ENCODE measurements at regions not wholly inside any gene's neighbourhood (a gene's known extent, or its start where the extent isn't known, plus 50 kb on each side); places are given as distances from the start of the nearest gene placed in this dataset.

GRCh38 chr14:61190341-61190740 is 90.8 kb downstream of the TMEM30B start:
- DNase-seq (no peak), ATAC-seq (ENCODE audit: low FRiP score in 2 of 2) (no peak)
- no peaks in the 10 kb centered on the region for H3K36me3 ChIP-seq
- no peaks in the 10 kb centered on the region for H3K9me3 ChIP-seq
- peaks cover 0 to 6% (median 4%) of the 10 kb centered on the region in 4 donors for H3K4me1 ChIP-seq
- H3K27ac ChIP-seq = no peak overlapping the region
- H3K4me3 ChIP-seq = no peak overlapping the region
- WGBS, 2 donors = 81 to 87% methylated on average over 6 of the region's 6 CpGs
- H3K27me3 ChIP-seq = peaks cover 0 to 4% (median 0%) of the 10 kb centered on the region in 4 donors
- TF ChIP-seq POLR2A (IDR thresholded peaks at IDR 0.05) (no peak), EP300 (IDR thresholded peaks at IDR 0.05) (no peak), CTCF (IDR thresholded peaks at IDR 0.05) (no peak), POLR2AphosphoS5 (IDR thresholded peaks at IDR 0.05) (no peak)

GRCh38 chr14:61188978-61189808 is 91.9 kb downstream of the TMEM30B start:
- Histone ChIP-seq H3K4me3 (peak overlapping the region in 3 of 4 donors; percentile 15 to 41 (median 38)), H3K27ac (no peak overlapping the region)
- WGBS, 2 donors = 8 to 9% methylated on average over 26 to 27 of the region's 27 CpGs

GRCh38 chr14:61188196-61188595 is 92.9 kb downstream of the TMEM30B start:
- peak overlapping the region in 2 of 4 donors; percentile 38 to 41 for H3K4me3 ChIP-seq
- WGBS, 2 donors = 44 to 90% methylated on average over 4 to 6 of the region's 21 CpGs

More at GRCh38 chr14:61188978-61189808, 91.9 kb downstream of the TMEM30B start:
- Histone ChIP-seq H3K36me3 (no peaks in the 10 kb centered on the region), H3K9me3 (no peaks in the 10 kb centered on the region), H3K4me1 (peaks cover 0 to 6% (median 4%) of the 10 kb centered on the region in 4 donors), H3K27me3 (peaks cover 0 to 4% (median 0%) of the 10 kb centered on the region in 4 donors)
- TF ChIP-seq CTCF (IDR thresholded peaks at IDR 0.05) = peak; percentile 12 to 47 (median 31)
- TF ChIP-seq POLR2A (IDR thresholded peaks at IDR 0.05) = no peak
- DNase-seq = peak; percentile 38 to 93
- peak; percentile 62 to 90 for ATAC-seq (ENCODE audit: low FRiP score in 2 of 2)

GRCh38 chr14:61187196-61187905 is 93.8 kb downstream of the TMEM30B start:
- 76 to 85% methylated on average over 10 of the region's 10 CpGs for whole genome bisulfite sequencing, 2 donors
- Histone ChIP-seq H3K4me3 (no peak overlapping the region), H3K4me1 (peaks cover 0 to 6% (median 4%) of the 10 kb centered on the region in 4 donors), H3K27ac (no peak overlapping the region), H3K27me3 (peaks cover 0 to 4% (median 0%) of the 10 kb centered on the region in 4 donors), H3K36me3 (no peaks in the 10 kb centered on the region), H3K9me3 (no peaks in the 10 kb centered on the region)
- ATAC-seq (ENCODE audit: low FRiP score in 2 of 2) (no peak), DNase-seq (no peak)
- TF ChIP-seq EP300 (IDR thresholded peaks at IDR 0.05) = no peak
- TF ChIP-seq POLR2AphosphoS5 (IDR thresholded peaks at IDR 0.05) = no peak

More at GRCh38 chr14:61188196-61188595, 92.9 kb downstream of the TMEM30B start:
- H3K9me3 ChIP-seq = no peaks in the 10 kb centered on the region
- H3K36me3 ChIP-seq = no peaks in the 10 kb centered on the region
- DNase-seq = peak in 1 of 2 donors; percentile 88
- peak in 1 of 2 donors; percentile 82 for ATAC-seq (ENCODE audit: low FRiP score in 2 of 2)
- H3K27me3 ChIP-seq = peaks cover 0 to 4% (median 0%) of the 10 kb centered on the region in 4 donors
- H3K4me1 ChIP-seq = peaks cover 0 to 6% (median 4%) of the 10 kb centered on the region in 4 donors
- TF ChIP-seq CTCF (IDR thresholded peaks at IDR 0.05) (no peak), EP300 (IDR thresholded peaks at IDR 0.05) (no peak), POLR2AphosphoS5 (IDR thresholded peaks at IDR 0.05) (no peak), POLR2A (IDR thresholded peaks at IDR 0.05) (no peak)
- no peak overlapping the region for H3K27ac ChIP-seq

All from upper lobe of left lung (tissue), 6 donors.